K562 (cell line): ENCODE measurements at regions not wholly inside any gene's neighbourhood (a gene's known extent, or its start where the extent isn't known, plus 50 kb on each side); places are given as distances from the start of the nearest gene placed in this dataset.

Source experiments
- ATAC-seq: fragments of 200-7000 bp; cut with Tn5 transposase; 3 replicates; pipeline ENCODE4 v1.9.1; 2020; ENCODE audit warnings: moderate library complexity
- BruUV-seq: library from RNA; stranded (reverse); fragments of 400-500 nt; replicated peaks from 2 replicates; lab custom pipeline; 2021; lab: Mats Ljungman, UMichigan
- CTCF ChIA-PET: fragments of 300-600 bp; formaldehyde crosslinking; extraction: SDS; loops from one replicate; lab custom pipeline; 2021; ENCODE audit warnings: low intra/inter-chr PET ratio; lab: Yijun Ruan, JAX
- POLR2A ChIA-PET: fragments of 300-600, 350-650 bp; sonication (Branson Sonifier 250); formaldehyde crosslinking; extraction: SDS; loops from one replicate; lab custom pipeline; 2021; ENCODE audit warnings: antibody characterized with exemption, inconsistent platforms; lab: Yijun Ruan, JAX
- DNase-seq, 4 experiments: peaks; one replicate each; pipeline versions ENCODE4 v3.0.0 to v3.0.0-alpha.2; 2011 to 2018; ENCODE audit warnings: low spot score in 3 of 4, mixed read lengths in 3 of 4; ENCODE audit errors: extremely low read depth in 1 of 4
- FAIRE-seq: peaks from 2 replicates; lab custom pipeline; 2011; peaks lifted over from hg19 to GRCh38; lab: Jason Lieb, UNC
- H2AFZ ChIP-seq: 2 replicates; pipeline ENCODE4 v1.6.0; 2011; ENCODE audit warnings: low read depth, low read length, control low read depth, inconsistent platforms
- H3K27ac ChIP-seq: fragments of 200-600 bp; 3 replicates; pipeline ENCODE4 v1.8.0; 2011; ENCODE audit warnings: low read depth, mild to moderate bottlenecking, control low read depth, inconsistent platforms, low read length, moderate library complexity, mixed read lengths; ENCODE audit errors: extremely low read depth
- H3K27me3 ChIP-seq, 2 experiments: fragments of 300-600 bp in 1 of 2; 2 replicates in 1 of 2; 3 replicates in 1 of 2; pipeline versions ENCODE4 v1.6.0 to v1.8.0; 2011; ENCODE audit warnings: inconsistent platforms in 2 of 2, low read length in 2 of 2, mild to moderate bottlenecking in 1 of 2, mixed read lengths in 1 of 2, moderate library complexity in 1 of 2; ENCODE audit not compliant: control insufficient read depth in 2 of 2, insufficient read depth in 2 of 2
- H3K36me3 ChIP-seq: fragments of 300-600 bp; 3 replicates; pipeline ENCODE4 v1.8.0; 2011; ENCODE audit warnings: mild to moderate bottlenecking, low read length, inconsistent platforms; ENCODE audit not compliant: control insufficient read depth, insufficient read depth
- H3K4me1 ChIP-seq, 2 experiments: fragments of 200-600 bp in 1 of 2; replicated peaks in 1 of 2; 2 replicates in 1 of 2; 3 replicates in 1 of 2; pipeline versions ENCODE4 v1.5.1 to v1.8.0; 2011; ENCODE audit warnings: inconsistent platforms in 2 of 2, low read length in 2 of 2, mild to moderate bottlenecking in 1 of 2, mixed read lengths in 1 of 2, moderate library complexity in 1 of 2; ENCODE audit not compliant: control insufficient read depth in 2 of 2, insufficient read depth in 2 of 2
- H3K4me2 ChIP-seq: 2 replicates; pipeline ENCODE4 v1.6.1; 2011; ENCODE audit warnings: low read length, control low read depth, inconsistent platforms, mixed read lengths; ENCODE audit not compliant: insufficient read depth
- H3K4me3 ChIP-seq: fragments of 200-600 bp; sonication (generic), shearing (Covaris generic); 2 replicates; pipeline ENCODE4 v1.5.1; 2016; ENCODE audit warnings: control low read depth, inconsistent platforms
- H3K79me2 ChIP-seq: fragments of 200-600 bp; 3 replicates; pipeline ENCODE4 v1.8.0; 2011; ENCODE audit warnings: low read length, inconsistent platforms; ENCODE audit not compliant: control insufficient read depth, insufficient read depth
- H3K9ac ChIP-seq, 2 experiments: 2 replicates each; pipeline versions ENCODE4 v1.6.0 to v1.6.1; 2011; ENCODE audit warnings: low read depth in 2 of 2, low read length in 2 of 2, control low read depth in 1 of 2, inconsistent platforms in 1 of 2, mild to moderate bottlenecking in 1 of 2, mixed read lengths in 1 of 2; ENCODE audit not compliant: insufficient read depth in 1 of 2
- H3K9me1 ChIP-seq: one replicate; pipeline ENCODE4 v1.6.0; 2011; ENCODE audit warnings: inconsistent platforms, mild to moderate bottlenecking, low read length, moderate library complexity; ENCODE audit not compliant: control insufficient read depth, insufficient read depth
- H3K9me3 ChIP-seq: replicated peaks from 2 replicates; pipeline ENCODE4 v1.5.1; 2011; ENCODE audit warnings: low read depth, low read length, inconsistent platforms; ENCODE audit not compliant: control insufficient read depth, insufficient read depth
- H4K20me1 ChIP-seq: replicated peaks from 2 replicates; pipeline ENCODE4 v1.6.1; 2011; ENCODE audit warnings: low read length, inconsistent platforms, mixed read lengths; ENCODE audit not compliant: control insufficient read depth, insufficient read depth
- FOXA1 ChIP-seq: fragments of 450-650 bp; IDR thresholded peaks from 2 replicates; pipeline ENCODE4 v1.6.1; 2016; ENCODE audit warnings: mild to moderate bottlenecking, borderline replicate concordance
- NKRF ChIP-seq: fragments of 450-650 bp; IDR thresholded peaks from 2 replicates; pipeline ENCODE4 v1.6.1; 2016; ENCODE audit warnings: borderline replicate concordance
- NR3C1 ChIP-seq: sonication (generic); formaldehyde crosslinking; IDR thresholded peaks from 2 replicates; pipeline ENCODE4 v1.8.1; 2022; ENCODE audit warnings: missing genetic modification reagents
- POLR2AphosphoS2 ChIP-seq: IDR thresholded peaks from 2 replicates; pipeline ENCODE4 v1.6.1; 2012; ENCODE audit warnings: low read length, improper control_type of control experiment
- SRSF1 ChIP-seq: fragments of 200-400 bp; formaldehyde crosslinking; IDR thresholded peaks from 2 replicates; pipeline ENCODE4 v1.6.1; 2017; ENCODE audit warnings: mild to moderate bottlenecking, low read depth, low read length, moderate library complexity
- ZBTB11 ChIP-seq, 3 experiments: fragments of 200-800 bp in 1 of 3; fragments of 250-450 bp in 1 of 3; fragments of 450-650 bp in 1 of 3; sonication (Bioruptor Pico) in 1 of 3; sonication (Bioruptor generic) in 1 of 3; formaldehyde crosslinking in 1 of 3; IDR thresholded peaks; 2 replicates each; pipeline versions ENCODE4 v1.6.1 to v1.8.0; 2016 to 2022; ENCODE audit warnings: mild to moderate bottlenecking in 2 of 3, missing genetic modification characterization in 2 of 3, missing compliant biosample characterization in 1 of 3, moderate library complexity in 1 of 3
- ZBTB26 ChIP-seq: fragments of 450-650 bp; formaldehyde crosslinking; IDR thresholded peaks from 2 replicates; pipeline ENCODE4 v1.4.0; 2022; ENCODE audit warnings: missing genetic modification characterization
- ZFX ChIP-seq: sonication (generic); formaldehyde crosslinking; IDR thresholded peaks from 2 replicates; pipeline ENCODE4 v1.8.0; 2022; ENCODE audit warnings: mild to moderate bottlenecking, missing genetic modification reagents, moderate library complexity
- ZNF134 ChIP-seq: fragments of 250-450 bp; sonication (Bioruptor Pico); conservative IDR thresholded peaks from 2 replicates; pipeline ENCODE4 v1.4.0; 2020
- ZNF507 ChIP-seq: conservative IDR thresholded peaks from 2 replicates; pipeline ENCODE4 v1.6.1; 2017; ENCODE audit warnings: missing genetic modification characterization, missing compliant biosample characterization
- WGBS: fragments of 100-300 bp; shearing (Covaris generic); methylation state at CpG from one replicate; pipeline ENCODE4 v1.1.6; 2016; ENCODE audit warnings: low coverage, mixed read lengths; ENCODE audit not compliant: insufficient coverage; ENCODE audit errors: missing lambda C conversion rate; 5-methylcytosine and 5-hydroxymethylcytosine counted together
- in situ Hi-C: fragments of 300-500 bp; cut with MboI; formaldehyde crosslinking; loops from 4 replicates; pipeline ENCODE4 v1.15.0; 2018; ENCODE audit warnings: inconsistent platforms, mixed read lengths
- intact Hi-C: fragments of 100-400 bp; cut with micrococcal nuclease; formaldehyde crosslinking; loops from 2 replicates; pipeline ENCODE4 v1.14.2; 2022

GRCh38 chr9:71353720-71354119 is 232.3 kb upstream of the TRPM3 start:
- Histone ChIP-seq H3K4me3 (no peak overlapping the region), H3K9me1 (no peaks in the 10 kb centered on the region), H3K4me2 (no peak overlapping the region), H3K36me3 (no peaks in the 10 kb centered on the region), H3K27me3 (no peaks in the 10 kb centered on the region), H3K9me3 (no peaks in the 10 kb centered on the region), H3K27ac (no peak overlapping the region), H3K9ac (no peak overlapping the region), H3K4me1 (no peaks in the 10 kb centered on the region), H4K20me1 (no peaks in the 10 kb centered on the region), H3K79me2 (no peaks in the 10 kb centered on the region), H2AFZ (no peak overlapping the region)
- ChIA-PET CTCF (no interaction called here), POLR2A (no interaction called here)
- TF ChIP-seq NKRF = no peak
- TF ChIP-seq ZBTB11 (CRISPR knock-in tag; IDR thresholded peaks at IDR 0.05) = no peak
- TF ChIP-seq FOXA1 = no peak
- TF ChIP-seq ZNF134 (CRISPR knock-in tag) = no peak
- no peak for TF ChIP-seq POLR2AphosphoS2
- no peak for TF ChIP-seq NR3C1 (CRISPR knock-in tag)
- no peak for TF ChIP-seq SRSF1
- no peak for TF ChIP-seq ZFX (CRISPR knock-in tag)
- TF ChIP-seq ZBTB26 (CRISPR knock-in tag) = no peak
- TF ChIP-seq ZNF507 = no peak
- no TSS peak for BruUV-seq
- intact Hi-C loops = loop anchor here (10.0 kb wide), 1 partner anchor 101 kb away; no protein-coding TSS in a partner anchor
- in situ Hi-C loops = no loop called here
- no peak for FAIRE-seq
- DNase-seq = no peak
- no peak for ATAC-seq
- WGBS = 0% methylated on average over 2 of the region's 2 CpGs
